ENCODE measurements at regions not wholly inside any gene's neighbourhood (a gene's known extent, or its start where the extent isn't known, plus 50 kb on each side); places are given as distances from the start of the nearest gene placed in this dataset.

- TF ChIP-seq TAF1 (IDR thresholded peaks at IDR 0.05; ENCODE audit: borderline replicate concordance, insufficient read depth, low read length) (no peak), SIN3A (IDR thresholded peaks at IDR 0.05; ENCODE audit: borderline replicate concordance, insufficient read depth, low read length) (no peak)
- TF ChIP-seq, protein P1, sequence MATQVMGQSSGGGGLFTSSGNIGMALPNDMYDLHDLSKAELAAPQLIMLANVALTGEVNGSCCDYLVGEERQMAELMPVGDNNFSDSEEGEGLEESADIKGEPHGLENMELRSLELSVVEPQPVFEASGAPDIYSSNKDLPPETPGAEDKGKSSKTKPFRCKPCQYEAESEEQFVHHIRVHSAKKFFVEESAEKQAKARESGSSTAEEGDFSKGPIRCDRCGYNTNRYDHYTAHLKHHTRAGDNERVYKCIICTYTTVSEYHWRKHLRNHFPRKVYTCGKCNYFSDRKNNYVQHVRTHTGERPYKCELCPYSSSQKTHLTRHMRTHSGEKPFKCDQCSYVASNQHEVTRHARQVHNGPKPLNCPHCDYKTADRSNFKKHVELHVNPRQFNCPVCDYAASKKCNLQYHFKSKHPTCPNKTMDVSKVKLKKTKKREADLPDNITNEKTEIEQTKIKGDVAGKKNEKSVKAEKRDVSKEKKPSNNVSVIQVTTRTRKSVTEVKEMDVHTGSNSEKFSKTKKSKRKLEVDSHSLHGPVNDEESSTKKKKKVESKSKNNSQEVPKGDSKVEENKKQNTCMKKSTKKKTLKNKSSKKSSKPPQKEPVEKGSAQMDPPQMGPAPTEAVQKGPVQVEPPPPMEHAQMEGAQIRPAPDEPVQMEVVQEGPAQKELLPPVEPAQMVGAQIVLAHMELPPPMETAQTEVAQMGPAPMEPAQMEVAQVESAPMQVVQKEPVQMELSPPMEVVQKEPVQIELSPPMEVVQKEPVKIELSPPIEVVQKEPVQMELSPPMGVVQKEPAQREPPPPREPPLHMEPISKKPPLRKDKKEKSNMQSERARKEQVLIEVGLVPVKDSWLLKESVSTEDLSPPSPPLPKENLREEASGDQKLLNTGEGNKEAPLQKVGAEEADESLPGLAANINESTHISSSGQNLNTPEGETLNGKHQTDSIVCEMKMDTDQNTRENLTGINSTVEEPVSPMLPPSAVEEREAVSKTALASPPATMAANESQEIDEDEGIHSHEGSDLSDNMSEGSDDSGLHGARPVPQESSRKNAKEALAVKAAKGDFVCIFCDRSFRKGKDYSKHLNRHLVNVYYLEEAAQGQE (IDR thresholded peaks at IDR 0.05; ENCODE audit: insufficient read depth in 1 of 2, low read depth in 2 of 2, low read length in 2 of 2), result no peak
Observed at GRCh38 chr6:81262656-81263055, 489.8 kb downstream of the TENT5A start.

Data from PFSK-1 (cell line).